Activated CD8-positive, alpha-beta T cell treated with anti-CD3 and anti-CD28 coated beads for 36 hours (primary cell): ENCODE measurements at regions not wholly inside any gene's neighbourhood (a gene's known extent, or its start where the extent isn't known, plus 50 kb on each side); places are given as distances from the start of the nearest gene placed in this dataset.
"Not testable (repeated sequence)": the region's sequence is repeated elsewhere in the genome, so short reads cannot be mapped to it uniquely, and the experiment has no call there.

Experiments
- ATAC-seq: fragments of 200-7000 bp; cut with Tn5 transposase; one replicate; pipeline ENCODE4 v1.10.0; 2021; ENCODE audit warnings: mild to moderate bottlenecking, moderate library complexity
- CTCF ChIA-PET: fragments of 350-600 bp; sonication (Branson Sonifier 250); formaldehyde crosslinking; loops from one replicate; lab custom pipeline; 2021; ENCODE audit warnings: antibody characterized with exemption; lab: Charles Lee
- POLR2A ChIA-PET: fragments of 350-600 bp; sonication (Branson Sonifier 250); formaldehyde crosslinking; loops from one replicate; lab custom pipeline; 2021; ENCODE audit warnings: antibody characterized with exemption; lab: Charles Lee
- DNase-seq: peaks from one replicate; pipeline ENCODE4 v3.0.0-alpha.2; 2020
- H3K27ac Mint-ChIP-seq: one replicate; pipeline ENCODE4 v1.8.0; 2021; ENCODE audit warnings: mild to moderate bottlenecking, mixed read lengths
- H3K27me3 Mint-ChIP-seq: one replicate; pipeline ENCODE4 v1.8.0; 2021; ENCODE audit warnings: mixed read lengths
- H3K36me3 Mint-ChIP-seq: one replicate; pipeline ENCODE4 v1.8.0; 2021; ENCODE audit warnings: low read depth, mixed read lengths
- H3K4me1 Mint-ChIP-seq: one replicate; pipeline ENCODE4 v1.8.0; 2021; ENCODE audit warnings: low read depth, mixed read lengths
- H3K4me3 Mint-ChIP-seq: one replicate; pipeline ENCODE4 v1.8.0; 2021; ENCODE audit warnings: mild to moderate bottlenecking, moderate library complexity, mixed read lengths
- H3K9me3 Mint-ChIP-seq: one replicate; pipeline ENCODE4 v1.8.0; 2021; ENCODE audit warnings: mixed read lengths
- CTCF ChIP-seq: fragments of 200-600 bp; IDR thresholded peaks from one replicate; pipeline ENCODE4 v1.8.0; 2022; ENCODE audit warnings: antibody characterized with exemption, mild to moderate bottlenecking
- intact Hi-C: fragments of 100-400 bp; cut with micrococcal nuclease; formaldehyde crosslinking; loops from one replicate; pipeline ENCODE4 v1.10.0; 2022

- CTCF ChIA-PET = no interaction called here
- Mint-ChIP-seq H3K36me3 (no peaks in the 10 kb centered on the region), H3K27me3 (no peaks in the 10 kb centered on the region), H3K9me3 (peaks cover 2% of the 10 kb centered on the region), H3K27ac (no peak overlapping the region), H3K4me3 (no peak overlapping the region), H3K4me1 (no peaks in the 10 kb centered on the region)
- intact Hi-C loops = no loop called here
- DNase-seq = no peak
- POLR2A ChIA-PET = no interaction called here
- TF ChIP-seq CTCF = no peak
- no peak for ATAC-seq
Measured at GRCh38 chr18:52163478-52163877, 176.5 kb upstream of the DCC start.

- H3K36me3 Mint-ChIP-seq, DNase-seq, H3K27ac Mint-ChIP-seq, CTCF ChIA-PET, H3K4me1 Mint-ChIP-seq, H3K4me3 Mint-ChIP-seq, intact Hi-C loops, POLR2A ChIA-PET, H3K9me3 Mint-ChIP-seq, ATAC-seq, H3K27me3 Mint-ChIP-seq: not testable (repeated sequence)
Measured at GRCh38 chr18:52168131-52168530, 171.9 kb upstream of the DCC start.

- ATAC-seq (no peak), DNase-seq (no peak)
- no peaks in the 10 kb centered on the region for H3K9me3 Mint-ChIP-seq
- ChIA-PET CTCF (no interaction called here), POLR2A (no interaction called here)
- no peaks in the 10 kb centered on the region for H3K27me3 Mint-ChIP-seq
- intact Hi-C loops = no loop called here
- H3K36me3 Mint-ChIP-seq = no peaks in the 10 kb centered on the region
- H3K27ac Mint-ChIP-seq = no peak overlapping the region
- TF ChIP-seq CTCF = no peak
- no peak overlapping the region for H3K4me3 Mint-ChIP-seq
- H3K4me1 Mint-ChIP-seq = no peaks in the 10 kb centered on the region
Measured at GRCh38 chr18:52174220-52174619, 165.8 kb upstream of the DCC start.

GRCh38 chr18:52175406-52175805 lies 164.6 kb upstream of the DCC start:
- Mint-ChIP-seq H3K36me3 (no peaks in the 10 kb centered on the region), H3K27ac (no peak overlapping the region), H3K4me3 (no peak overlapping the region), H3K27me3 (no peaks in the 10 kb centered on the region), H3K4me1 (no peaks in the 10 kb centered on the region), H3K9me3 (no peaks in the 10 kb centered on the region)
- DNase-seq (no peak), ATAC-seq (no peak)
- TF ChIP-seq CTCF = no peak
- intact Hi-C loops = no loop called here
- POLR2A ChIA-PET = no interaction called here
- CTCF ChIA-PET = no interaction called here

- DNase-seq (no peak), ATAC-seq (no peak)
- POLR2A ChIA-PET = no interaction called here
- CTCF ChIA-PET = no interaction called here
- Mint-ChIP-seq H3K27ac (no peak overlapping the region), H3K27me3 (no peaks in the 10 kb centered on the region), H3K4me3 (no peak overlapping the region), H3K4me1 (no peaks in the 10 kb centered on the region), H3K36me3 (no peaks in the 10 kb centered on the region), H3K9me3 (peaks cover 2% of the 10 kb centered on the region)
- intact Hi-C loops = no loop called here
- no peak for TF ChIP-seq CTCF
Measured at GRCh38 chr18:52183107-52183506, 156.9 kb upstream of the DCC start.

GRCh38 chr18:52190195-52190594 lies 149.8 kb upstream of the DCC start:
- intact Hi-C loops = no loop called here
- POLR2A ChIA-PET = no interaction called here
- CTCF ChIA-PET = no interaction called here
- Mint-ChIP-seq H3K27ac (no peak overlapping the region), H3K4me3 (no peak overlapping the region), H3K36me3 (no peaks in the 10 kb centered on the region), H3K27me3 (no peaks in the 10 kb centered on the region), H3K4me1 (no peaks in the 10 kb centered on the region), H3K9me3 (peaks cover 3% of the 10 kb centered on the region)
- no peak for TF ChIP-seq CTCF
- no peak for ATAC-seq
- DNase-seq = no peak
